HG03565 (cell line): ENCODE measurements at regions not wholly inside any gene's neighbourhood (a gene's known extent, or its start where the extent isn't known, plus 50 kb on each side); places are given as distances from the start of the nearest gene placed in this dataset.

Experiments used
- ATAC-seq: cut with Tn5 transposase; IDR thresholded peaks from one replicate; pipeline ENCODE4 v1.9.1; 2021; ENCODE audit warnings: mild to moderate bottlenecking, moderate library complexity; ENCODE audit not compliant: unreplicated experiment

DNA sequence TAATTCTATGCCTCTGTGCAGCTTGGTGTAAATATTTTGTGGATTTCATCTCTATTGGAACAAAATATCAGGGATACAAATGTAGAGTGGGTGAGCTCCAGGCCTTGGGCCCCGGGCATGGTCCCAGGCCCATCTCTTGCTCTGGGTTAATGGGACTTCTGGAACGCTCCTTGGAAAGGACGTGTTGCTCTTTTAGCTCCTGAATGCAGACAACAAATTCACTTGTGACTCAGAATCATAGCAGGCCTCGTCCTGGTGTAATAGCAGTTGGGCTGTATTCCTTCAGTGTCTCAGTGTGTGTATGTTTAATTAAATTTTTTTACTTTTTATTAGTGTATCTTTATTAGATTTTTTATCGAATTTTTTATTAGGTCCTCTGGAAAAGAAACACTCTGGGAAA, 266.7 kb upstream of the C2CD4B start:
- no peak for ATAC-seq

DNA sequence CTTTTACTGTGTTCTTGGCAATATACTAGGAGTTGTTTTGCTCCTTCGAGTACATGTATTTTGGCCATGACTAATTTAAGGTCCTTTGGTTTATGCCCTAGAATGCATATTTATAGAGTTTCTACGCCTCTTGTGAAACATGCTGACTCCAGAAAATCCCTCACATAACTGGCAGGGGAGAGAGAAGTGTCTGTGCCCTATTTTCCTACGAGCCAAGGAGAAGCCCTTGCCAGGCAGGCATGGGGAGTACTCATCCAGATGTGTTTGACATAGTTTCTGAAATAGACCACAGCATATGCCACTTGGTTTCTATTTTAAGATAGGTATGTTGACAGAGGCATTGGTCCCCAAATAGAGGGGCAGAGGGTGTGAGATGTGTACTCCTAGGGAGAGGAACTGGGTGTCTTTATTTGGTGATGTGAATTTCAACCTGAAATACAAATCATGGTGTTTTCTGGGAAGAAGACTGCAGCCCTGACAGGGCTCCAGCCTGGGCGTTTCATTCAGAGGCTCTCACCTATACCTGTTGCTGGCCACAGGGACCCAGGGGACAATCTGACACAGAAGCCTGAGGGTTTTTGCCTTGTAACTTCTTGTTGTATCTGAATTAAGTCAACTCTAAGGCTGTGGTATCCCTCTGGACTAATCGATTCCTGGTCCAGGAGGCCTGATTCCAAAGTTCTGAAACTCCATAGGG, 267.8 kb upstream of the C2CD4B start:
- no peak for ATAC-seq

DNA sequence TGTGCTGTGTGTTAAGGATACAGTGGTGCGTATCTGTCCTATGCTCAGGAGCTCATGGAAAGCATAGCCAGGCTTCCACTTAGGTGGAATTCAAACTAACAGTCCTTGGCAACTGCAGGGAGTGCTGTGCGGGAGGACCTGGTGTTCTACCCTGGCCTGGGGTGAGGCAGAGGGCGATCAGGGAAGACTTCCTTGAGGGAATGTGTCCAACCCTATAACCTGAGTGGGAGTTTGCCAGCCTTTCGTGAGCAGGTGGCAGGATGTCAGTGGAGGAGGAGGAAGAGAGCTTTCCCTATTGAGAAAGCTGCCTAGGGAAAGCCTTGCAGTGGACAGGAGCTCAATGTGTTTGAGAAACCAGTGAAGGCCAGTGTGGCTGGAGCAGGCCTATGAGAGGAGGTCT, 271.1 kb upstream of the C2CD4B start:
- no peak for ATAC-seq

DNA sequence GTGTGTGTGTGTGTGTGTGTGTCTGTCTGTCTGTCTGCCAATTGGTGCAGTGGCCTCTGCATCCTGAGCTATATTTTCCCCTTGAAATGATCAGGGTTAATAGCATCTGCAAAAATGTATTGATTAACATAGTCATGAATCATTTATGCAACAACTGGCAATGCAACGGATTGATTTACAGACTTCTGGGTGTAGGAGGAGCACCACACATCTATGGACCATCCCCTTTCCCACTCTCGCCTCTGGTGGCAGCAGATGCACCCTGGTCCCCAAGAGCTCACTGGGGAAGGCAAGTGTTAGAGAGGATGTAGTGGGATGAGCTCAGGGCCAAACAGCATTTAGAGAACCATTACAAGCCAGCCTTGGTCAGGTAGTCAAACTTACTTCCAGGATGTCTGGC, 272.7 kb upstream of the C2CD4B start:
- ATAC-seq = no peak

DNA sequence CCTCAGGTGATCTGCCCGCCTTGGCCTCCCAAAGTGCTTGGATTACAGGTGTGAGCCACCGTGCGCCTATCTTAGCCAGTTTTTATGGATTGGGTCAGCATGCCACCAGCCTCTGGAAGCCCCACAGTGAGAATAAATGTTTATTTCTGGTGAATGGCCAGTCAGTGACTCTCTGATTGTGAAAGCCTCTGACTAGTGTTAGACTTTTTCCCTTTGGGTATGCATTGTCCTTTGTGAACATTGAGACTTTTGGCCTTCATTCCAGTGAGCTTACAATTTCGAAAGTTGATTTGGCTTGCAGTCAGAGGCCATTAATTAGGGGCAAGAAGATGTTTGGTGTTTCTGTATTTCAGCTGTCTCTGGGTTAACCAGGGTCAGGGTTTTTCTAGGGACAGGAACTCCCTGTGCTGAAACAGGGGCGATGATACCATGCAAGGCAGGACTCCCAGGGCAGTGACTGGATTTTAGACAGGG, 274.5 kb upstream of the C2CD4B start:
- ATAC-seq = no peak

DNA sequence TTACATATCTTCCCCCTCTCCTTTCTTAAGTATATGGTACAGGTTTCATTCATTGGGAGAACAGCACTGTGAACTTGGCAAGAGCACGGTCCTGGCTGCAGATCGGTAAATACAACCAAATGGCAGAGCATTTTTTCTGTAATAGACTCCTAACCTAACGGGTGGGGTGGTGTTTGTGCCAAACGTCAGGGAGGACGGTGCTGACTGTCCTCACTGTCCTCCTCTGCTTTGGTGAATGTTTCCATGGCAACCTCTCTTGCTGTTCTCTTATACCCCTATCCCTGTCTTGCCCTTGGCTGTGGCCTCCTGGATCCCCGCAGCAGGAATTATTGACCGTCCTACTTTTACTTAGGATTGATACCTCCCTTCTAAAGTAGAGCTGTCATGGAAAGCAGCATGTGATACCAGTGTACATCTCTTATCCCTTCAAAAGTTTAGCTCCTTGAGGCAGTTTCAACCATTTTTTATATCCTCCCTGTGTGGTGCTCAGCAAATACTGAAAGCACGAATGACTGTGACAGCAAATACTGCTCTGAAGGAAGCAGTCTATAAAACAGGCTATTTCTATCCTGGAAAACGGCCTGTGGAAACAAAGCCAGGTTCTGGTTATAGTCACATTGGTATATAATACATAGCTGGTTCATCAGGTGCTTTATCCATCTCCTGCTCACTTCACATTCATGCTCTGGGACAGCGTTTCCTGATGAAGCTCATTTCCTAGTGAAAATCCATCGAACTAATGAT, 275.4 kb upstream of the C2CD4B start:
- no peak for ATAC-seq

DNA sequence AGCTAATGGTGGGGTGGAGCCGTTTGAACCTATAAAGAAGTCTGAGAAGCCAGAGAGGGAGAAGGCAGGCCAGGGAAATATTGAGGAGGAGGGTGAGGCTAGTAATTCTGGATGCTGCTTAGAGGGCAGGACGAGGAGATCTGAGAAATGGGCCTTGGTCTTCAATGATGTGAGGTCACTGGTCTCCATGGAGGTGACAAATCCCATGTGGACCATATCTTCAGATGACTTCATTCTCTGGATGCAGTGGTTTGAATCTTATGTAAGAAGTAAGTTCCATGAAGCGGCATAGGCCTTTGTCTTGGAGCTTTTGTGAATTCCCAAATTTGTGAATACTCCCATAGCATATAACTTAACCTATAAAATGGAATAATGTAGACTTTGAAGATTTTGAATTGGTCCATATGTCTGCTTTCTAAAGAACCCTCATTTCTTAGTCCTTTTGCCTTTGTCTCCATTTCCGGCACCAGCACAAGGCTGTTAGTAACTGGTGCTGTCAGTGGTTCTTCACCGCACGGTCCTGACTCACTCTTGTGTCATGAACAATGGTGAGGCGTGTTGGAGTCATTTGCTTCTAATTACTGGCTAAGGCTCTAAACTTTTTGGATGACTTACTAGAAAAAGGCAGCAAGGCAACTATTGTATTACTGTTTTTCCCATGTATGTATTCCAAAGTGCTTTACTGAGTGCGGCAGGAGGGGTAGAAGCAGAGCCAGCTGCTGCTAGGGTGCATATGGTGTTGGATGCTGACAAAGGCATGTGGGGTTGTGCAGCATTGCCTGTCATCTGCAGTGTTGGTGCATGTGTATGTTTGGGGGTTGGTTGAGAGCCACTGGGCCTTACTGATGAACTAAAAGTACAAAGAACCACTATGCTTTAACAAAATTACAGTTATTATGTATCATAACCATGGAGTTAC, 279.3 kb upstream of the C2CD4B start:
- ATAC-seq = no peak

DNA sequence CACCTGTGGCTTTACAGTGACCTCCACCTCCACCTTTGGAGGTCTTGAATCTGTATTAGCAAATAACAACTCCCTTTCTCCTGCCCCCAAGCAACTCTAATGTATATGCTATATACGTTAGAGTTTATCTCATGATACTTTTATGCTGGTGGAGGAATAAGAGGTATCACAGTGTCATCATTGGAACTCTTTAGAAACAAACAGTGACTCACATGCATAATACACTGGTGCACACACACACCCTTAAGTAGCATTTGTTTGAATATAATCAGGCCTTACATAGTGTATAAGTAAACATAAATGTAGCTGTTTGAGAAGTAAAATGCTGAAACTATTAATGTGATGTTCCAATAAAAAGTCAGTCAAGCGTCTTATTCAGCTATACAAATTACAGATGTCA, 280.2 kb upstream of the C2CD4B start:
- ATAC-seq = no peak

DNA sequence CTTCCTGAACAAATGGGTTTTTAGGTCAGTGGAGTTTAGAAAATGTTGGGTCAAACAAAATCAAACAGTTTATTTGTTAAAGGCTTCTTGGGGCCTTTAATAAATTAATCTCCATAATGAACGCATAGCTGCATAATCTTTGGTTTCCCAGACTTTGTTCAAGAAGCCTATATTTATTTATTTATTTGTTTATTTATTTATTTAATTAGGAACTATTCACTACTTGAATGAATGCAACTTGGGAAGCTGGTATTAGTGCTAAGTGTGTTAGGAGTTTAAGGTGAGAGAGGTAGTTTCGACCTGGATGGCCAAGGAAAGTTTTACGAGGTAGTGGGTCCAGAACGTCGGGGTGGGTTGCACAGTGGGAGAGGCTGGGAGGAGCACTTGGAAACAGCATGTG, 281.9 kb upstream of the C2CD4B start:
- ATAC-seq = no peak

DNA sequence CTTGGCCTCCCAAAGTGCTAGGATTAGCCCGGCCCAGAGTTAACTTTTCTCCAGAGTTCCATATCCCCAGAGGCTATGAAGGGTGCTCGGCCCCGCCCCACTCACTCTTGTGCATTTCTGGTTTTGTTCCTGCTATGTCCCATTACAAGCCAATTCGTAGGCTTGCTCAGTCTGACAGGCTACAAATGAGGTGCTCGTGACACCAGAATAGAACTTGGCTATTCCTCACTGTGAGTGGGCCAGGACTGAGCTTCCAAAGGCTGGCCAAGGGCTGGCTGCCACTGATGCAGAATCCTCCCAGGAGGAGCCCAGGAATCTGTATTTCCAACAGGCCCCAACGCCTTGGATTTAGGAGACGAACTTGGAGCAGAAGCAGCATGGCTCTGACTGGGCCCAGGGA, 282.7 kb upstream of the C2CD4B start:
- no peak for ATAC-seq

DNA sequence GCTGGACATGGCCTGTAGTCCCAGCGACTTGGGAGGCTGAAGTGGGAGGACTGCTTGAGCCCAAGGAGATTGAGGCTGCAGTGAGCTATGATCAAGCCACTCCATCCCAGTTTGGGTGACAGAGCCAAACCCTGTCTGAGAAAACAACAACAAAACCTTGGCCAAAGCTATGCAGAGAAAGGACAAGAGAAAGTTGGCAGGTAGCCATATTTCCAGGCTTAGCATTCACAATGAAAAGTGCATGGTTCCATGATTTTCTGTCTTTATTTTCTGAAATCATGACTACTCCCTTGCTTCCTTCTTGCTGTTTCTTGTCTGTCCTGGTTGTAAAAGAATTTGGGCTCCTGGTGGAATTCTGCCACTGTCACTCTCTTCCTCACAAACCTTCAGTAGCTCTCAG, 284.6 kb upstream of the C2CD4B start:
- ATAC-seq = no peak

DNA sequence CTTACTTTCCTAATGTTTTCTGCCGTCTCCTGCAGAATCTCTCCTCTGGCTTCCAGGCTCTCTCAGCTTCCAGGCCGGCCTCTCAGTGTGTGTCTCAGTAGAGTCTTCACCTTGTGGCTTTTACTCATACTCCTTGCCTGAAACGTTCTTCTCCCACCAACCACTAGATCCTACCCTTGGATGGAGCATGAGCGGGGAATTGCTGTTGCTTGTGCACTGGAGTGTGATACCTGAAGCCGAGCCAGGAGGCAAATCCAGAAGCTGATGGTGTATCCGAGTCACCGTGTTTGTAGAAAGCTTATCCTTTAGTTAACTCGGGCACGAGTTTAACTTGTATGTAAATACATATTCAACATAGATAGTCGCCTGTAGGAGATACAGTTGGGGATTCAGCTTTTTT, 285.0 kb upstream of the C2CD4B start:
- no peak for ATAC-seq

DNA sequence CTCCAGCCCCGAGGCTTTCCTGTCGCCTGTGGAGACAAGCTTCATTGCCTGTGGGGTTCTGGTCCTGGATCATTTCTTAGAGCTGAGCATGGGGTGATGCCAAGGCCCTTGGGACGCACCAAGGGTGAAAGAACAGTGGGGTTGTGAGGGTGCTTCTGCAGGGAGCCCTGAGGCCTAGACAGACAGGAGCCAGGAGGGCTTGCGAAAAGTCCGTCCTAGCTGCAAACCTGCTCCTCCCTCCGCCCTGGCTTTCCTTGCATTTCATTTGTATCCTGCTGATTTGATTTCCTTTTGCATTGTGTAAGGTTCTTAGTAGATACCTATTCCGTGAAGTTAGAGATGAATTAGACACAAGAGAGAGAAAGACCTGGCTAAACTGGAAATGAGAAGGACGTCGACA, 286.9 kb upstream of the C2CD4B start:
- ATAC-seq = no peak

DNA sequence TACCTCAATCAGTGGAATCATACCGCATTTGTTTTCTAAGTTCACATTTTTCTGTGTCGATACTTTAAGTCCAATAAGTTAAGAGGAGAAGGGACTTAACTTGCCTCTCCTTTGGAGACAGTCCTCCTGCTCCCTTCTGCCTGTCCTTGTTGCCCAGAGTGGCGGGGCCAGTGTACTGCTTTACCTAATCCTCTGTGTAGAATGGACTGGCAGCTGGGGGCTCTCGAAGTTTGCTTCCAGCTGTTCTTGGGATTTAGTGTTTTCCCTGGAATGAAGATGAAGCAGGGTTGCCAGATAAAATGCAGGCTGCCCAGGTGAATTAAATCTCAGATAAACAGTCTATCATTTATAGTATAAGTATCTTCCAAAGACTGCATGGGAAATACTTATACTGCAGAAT, 287.6 kb upstream of the C2CD4B start:
- ATAC-seq = no peak

DNA sequence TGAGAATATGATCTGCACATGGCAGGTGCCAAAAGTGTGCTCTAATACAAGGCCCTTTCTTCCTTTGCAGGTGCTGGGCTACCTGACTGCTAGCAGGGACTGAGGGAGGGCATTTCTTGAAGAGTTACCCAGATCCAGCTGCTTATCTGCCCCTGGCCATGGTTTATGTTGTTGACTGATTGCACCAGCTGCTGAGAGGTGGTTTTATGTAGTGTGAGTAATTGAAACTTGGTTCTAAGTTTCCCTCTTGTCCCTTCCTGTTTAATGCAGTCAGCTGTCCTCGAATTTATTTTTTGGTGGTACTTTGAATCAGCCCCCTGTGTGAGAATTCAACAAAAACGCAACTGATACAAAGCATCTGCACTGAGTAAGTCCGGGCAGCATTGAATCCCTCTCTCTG, 288.3 kb upstream of the C2CD4B start:
- no peak for ATAC-seq

DNA sequence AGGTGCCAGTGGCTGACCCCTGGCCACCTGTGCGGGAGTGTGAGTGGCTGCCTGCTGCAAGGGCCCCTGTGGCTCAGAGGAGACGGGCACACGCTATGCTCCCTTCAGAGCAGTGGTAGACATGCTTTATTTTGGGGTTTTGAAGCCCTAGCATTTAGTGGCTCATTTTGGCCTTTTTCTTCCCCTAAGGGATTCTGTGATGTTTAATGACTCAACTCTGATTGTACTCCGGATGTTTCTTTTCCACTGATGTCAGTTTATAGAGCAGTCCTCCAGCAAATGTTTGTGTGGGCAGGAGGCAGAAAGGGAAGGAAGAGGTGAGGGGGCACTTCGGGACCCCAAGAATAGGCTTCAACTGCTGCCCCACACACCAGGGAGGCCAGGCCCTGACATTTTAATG, 288.9 kb upstream of the C2CD4B start:
- ATAC-seq = no peak

DNA sequence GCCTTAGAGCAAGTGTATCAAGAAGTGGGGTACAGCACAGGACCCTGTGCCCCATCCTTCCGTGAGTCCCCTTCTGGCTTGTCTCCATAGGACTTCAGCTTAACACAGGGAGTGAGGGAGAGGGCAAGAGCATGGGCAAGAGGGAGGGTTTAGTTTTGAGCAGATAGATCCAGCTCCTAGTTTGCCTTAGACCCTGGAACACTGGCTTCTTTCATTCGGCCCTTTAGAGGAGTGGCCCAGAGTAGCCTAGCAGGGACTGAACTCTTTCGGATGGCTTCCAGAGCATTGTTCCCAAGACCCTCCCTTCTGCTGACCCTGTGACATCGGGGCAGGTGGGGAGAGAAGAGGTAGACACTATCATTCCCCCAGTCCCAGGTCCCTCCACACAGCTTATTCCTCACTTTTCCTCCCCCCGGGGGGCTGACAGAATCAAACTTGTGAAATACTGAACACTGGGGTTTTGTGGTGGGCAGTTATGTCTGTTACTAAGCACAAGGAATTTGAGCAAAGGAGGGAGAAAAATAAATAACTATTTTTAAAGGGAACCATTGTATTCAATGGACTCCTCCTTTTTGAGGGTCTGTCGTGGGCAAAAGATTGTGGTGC, 289.6 kb upstream of the C2CD4B start:
- ATAC-seq = no peak

DNA sequence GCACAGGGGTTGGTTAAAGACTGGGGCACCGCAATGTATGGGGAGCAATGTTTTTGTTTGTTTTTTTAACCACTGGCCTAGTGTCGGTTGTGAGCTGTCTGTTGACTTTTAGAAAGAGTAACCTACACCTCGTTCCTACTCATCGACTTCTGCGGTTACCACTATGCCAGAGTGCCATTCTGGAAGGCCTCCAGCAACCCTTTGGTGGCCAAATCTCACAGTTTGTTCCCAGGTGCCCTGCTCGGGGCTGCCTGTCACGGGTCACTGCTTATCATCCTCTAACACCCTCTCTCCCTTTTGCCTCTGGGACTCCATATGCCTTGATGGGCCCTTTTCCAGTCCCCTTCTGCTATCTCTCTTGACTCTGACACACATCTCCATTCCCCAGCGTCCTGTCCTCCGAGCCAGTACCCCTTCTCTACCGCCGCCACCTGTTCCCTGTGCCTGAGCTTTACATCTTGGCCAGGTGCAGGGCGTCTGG, 290.4 kb upstream of the C2CD4B start:
- no peak for ATAC-seq

DNA sequence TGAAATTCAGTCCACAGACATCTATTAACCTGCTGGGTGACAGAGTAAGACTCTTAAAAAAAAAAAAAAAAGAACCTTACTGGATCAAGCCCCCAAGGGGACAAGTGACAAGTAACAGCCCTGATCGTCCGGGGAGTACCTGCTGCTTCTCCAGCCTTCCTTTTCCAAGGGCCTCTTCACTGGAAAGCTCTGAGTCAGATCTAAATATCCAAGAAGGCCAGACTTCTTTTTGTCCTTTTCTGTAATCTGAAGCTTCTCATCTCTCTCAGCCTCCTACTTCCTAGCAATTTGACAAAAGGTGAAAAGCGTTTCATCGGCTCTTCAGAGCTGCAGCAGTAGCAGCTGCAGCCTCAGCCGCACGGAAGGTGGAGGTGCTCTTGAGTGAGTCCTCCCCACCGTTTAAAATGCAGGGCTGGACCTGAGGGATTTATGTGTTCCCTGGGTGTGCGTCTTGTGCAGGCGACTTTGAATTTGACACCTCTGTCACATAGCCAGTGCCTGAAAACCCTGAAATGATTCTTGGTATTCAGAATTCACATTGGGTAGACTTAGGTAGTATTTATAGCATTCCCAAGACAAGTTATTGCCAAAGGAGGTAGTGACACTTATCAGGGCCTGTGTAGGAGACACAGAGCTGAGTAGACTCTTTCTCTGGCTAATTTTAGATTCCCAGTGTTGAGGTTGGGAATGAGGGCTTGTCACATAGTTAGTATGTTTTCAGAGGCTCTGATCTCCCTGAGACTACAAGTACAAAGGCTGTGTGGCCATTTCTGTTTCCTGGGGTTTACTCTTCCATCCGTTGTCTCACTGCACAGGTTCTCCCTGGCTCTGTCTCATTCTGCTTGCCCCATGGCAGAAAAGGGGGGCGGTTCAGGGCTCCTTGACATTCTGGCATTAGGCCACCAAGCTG, 291.2 kb upstream of the C2CD4B start:
- ATAC-seq = no peak

DNA sequence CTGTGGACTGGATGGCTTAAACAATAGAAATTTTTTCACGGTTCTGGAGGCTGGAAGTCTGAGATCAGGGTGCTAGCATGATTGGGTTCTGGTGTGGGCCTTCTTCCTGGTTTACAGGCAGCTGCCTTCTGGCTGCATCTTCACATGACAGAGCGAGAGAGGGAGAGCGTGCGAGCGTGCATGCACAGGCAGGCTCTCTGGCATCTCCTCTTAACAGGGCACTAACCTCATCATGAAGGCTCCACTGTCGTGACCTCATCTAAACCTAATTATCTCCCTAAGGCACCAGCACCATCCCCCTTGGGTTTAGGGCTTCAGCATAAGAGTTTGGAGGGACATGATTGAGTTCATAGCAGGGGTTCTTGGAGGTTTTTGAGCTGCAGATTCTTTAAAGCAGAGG, 292.0 kb upstream of the C2CD4B start:
- ATAC-seq = no peak
